GM12872 (cell line): ENCODE measurements at regions not wholly inside any gene's neighbourhood (a gene's known extent, or its start where the extent isn't known, plus 50 kb on each side); places are given as distances from the start of the nearest gene placed in this dataset.

Experiments used
- TF ChIP-seq, protein P1 (sequence below): IDR thresholded peaks from 3 replicates; pipeline ENCODE4 v1.5.1; 2011; ENCODE audit warnings: low read depth, mild to moderate bottlenecking, low read length, moderate library complexity; ENCODE audit not compliant: insufficient read depth

DNA sequence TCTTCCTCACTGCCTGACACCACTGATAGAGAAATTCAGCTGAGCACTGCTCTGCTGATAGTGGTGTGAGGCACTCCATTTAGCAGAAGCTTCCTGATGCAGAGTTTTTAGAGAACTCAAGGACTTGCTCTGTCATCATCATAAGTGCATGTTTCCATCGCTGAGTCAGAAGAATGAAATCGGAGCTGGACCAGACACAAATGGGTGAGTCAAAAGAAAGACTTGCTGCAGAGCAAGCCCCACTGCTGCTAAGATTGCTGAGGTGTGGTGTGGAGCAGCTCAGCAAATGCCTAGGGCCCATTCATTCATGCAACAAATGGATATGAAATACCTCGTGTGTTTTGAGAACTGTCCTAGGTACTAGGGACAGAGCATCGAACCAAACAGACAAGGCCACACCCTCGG is 410.2 kb upstream of the SLC30A5 start:
- TF ChIP-seq, protein P1, sequence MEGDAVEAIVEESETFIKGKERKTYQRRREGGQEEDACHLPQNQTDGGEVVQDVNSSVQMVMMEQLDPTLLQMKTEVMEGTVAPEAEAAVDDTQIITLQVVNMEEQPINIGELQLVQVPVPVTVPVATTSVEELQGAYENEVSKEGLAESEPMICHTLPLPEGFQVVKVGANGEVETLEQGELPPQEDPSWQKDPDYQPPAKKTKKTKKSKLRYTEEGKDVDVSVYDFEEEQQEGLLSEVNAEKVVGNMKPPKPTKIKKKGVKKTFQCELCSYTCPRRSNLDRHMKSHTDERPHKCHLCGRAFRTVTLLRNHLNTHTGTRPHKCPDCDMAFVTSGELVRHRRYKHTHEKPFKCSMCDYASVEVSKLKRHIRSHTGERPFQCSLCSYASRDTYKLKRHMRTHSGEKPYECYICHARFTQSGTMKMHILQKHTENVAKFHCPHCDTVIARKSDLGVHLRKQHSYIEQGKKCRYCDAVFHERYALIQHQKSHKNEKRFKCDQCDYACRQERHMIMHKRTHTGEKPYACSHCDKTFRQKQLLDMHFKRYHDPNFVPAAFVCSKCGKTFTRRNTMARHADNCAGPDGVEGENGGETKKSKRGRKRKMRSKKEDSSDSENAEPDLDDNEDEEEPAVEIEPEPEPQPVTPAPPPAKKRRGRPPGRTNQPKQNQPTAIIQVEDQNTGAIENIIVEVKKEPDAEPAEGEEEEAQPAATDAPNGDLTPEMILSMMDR = no peak

DNA sequence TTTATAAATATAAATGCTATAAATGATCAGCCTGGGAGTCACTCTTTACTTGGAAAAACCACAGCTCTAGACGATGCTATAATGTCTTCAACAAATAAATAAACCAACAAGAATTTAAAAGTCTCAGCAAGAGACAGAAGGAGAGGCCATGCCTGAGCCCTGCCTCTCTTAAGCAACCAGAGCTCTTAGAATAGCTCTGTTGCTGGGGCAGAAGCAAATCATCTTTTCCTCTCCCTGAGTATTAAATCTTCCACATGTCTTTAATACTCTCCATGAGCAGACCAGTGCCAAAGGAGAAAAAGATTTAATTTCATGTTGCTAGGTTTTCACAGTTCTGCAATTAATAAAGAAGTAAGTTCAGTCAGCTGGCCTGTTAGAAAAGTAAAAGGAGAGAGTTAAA is 408.0 kb upstream of the SLC30A5 start:
- TF ChIP-seq, protein P1 = no peak

DNA sequence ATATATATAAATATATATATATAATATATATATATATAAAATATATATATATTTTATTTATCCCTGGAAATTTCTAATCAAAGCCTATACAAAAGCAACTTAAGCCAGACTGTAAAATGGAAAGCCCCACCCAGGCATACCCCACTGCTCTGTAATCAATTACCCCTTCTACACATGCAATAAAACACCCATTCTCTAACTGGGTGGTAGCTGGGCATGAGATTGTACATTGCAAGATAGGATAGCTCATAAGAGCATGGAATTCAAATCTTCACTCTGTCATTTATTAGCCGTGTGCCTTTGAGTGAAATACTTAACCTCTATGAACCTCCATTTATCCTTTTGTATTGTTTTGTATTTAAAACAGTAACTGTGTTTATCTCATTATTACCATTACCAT is 405.3 kb upstream of the SLC30A5 start:
- TF ChIP-seq, protein P1 = no peak

DNA sequence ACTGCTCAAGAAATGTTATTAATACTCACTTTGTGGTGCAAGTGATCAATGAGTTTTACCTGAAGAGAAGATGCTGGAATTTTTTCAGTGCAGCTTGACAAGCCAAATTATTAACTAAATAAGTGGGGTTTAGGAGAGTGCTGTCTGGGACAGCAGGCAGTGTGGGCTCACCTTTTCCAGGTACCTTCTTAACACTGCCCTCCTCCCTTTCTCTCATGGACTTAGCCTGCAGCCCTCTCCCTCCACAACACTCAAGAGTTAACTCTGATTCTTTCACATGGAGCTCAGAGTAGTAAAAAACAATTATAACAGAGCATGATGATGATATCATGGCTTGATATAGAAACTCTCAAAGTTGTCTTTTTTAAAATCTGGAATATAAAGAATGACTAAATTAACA is 404.8 kb upstream of the SLC30A5 start:
- TF ChIP-seq, protein P1 = no peak

DNA sequence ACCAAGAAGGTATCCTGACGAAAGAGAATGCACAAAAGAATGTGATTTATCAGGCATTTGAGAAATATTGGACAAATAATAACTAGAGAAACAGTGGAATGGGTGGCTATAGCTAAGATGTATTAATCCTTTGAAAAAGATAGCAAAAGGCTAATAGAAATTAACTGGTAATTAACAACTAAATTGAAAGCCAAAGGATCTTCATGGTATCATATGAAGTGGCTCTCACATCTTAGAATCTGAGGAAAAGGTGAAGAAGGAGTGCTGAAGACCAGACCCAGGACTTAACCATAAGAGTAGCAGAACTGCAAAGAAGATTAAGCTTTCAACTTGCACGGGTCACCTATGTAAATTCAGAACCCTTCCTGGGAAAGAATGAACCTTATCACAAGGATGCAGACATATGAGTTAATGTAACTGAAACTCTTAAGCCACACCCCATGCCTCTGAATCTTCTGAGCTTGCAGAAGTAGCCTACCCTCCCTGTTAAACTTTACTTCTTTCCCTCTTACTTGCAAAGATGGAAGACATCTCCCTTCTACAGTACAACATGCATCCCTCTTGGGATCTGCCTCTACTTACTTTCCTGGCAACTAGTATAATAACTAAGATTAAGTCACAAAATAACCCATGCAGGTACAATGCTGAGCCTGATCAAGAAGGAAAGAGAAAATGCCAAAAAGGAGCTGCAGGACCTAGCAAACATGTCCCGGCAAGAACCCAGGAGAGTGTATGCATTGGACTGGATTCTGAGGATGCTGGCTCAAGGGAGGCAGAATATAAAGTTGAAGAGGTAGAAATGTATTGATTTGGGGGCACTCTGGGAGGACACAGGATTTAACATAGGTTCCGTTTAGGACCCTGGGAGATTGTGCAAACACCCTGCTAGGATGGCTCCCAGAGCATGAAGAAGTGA is 395.5 kb upstream of the SLC30A5 start:
- TF ChIP-seq, protein P1 = no peak

DNA sequence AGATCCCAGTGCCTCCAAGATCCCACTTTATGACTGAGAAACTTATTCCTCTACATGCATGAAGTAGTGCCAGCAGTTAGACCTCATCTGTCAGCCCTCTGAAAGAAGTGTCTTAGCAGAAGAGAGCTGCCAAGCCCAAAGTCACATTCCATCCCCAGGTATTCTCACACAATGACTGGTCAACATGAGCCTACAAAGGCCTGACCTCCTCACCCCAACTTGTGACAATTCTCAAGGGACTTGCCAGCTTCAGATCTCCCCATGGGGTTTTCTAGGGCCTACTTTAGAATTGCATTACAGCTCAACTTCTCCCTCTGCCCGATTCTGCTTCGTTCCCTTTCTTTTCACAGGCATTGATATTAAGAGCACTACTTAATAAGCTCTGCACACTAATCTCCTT is 393.8 kb upstream of the SLC30A5 start:
- TF ChIP-seq, protein P1 = no peak

DNA sequence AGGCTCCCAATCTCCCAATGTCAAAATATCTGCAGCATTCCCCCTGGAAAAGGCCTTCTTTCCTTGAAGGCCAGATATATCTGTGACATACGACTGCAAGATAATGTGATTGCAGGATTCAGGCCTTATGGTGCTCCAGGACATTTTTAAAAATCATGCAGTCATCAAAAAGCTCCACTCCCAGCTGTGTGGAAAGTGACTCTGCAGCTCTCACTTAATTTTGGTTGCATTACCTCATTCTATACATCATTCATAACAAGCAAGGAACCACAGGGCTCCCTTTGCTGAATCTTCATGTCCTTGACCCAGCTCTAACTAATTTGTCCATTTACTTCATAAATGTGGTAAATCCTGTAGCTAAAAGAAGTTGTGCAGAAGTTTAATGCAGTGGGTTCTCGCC is 386.2 kb upstream of the SLC30A5 start:
- TF ChIP-seq, protein P1 = no peak
